Loucy (cell line): ENCODE measurements at regions not wholly inside any gene's neighbourhood (a gene's known extent, or its start where the extent isn't known, plus 50 kb on each side); places are given as distances from the start of the nearest gene placed in this dataset.
"Not testable (repeated sequence)": the region's sequence is repeated elsewhere in the genome, so short reads cannot be mapped to it uniquely, and the experiment has no call there.

Experiments
- H2AFZ ChIP-seq: fragments of 200-600 bp; sonication (generic); 2 replicates; pipeline ENCODE4 v1.6.0; 2016; ENCODE audit warnings: antibody characterized with exemption, mild to moderate bottlenecking, low read length, moderate library complexity
- H3F3A ChIP-seq: fragments of 200-600 bp; 2 replicates; pipeline ENCODE4 v1.6.0; 2016; ENCODE audit warnings: antibody characterized with exemption, low read depth, mild to moderate bottlenecking
- H3K27me3 ChIP-seq: fragments of 200-600 bp; sonication (generic); 2 replicates; pipeline ENCODE4 v1.6.1; 2014; ENCODE audit warnings: low read length, mild to moderate bottlenecking; ENCODE audit not compliant: insufficient read depth, poor library complexity, severe bottlenecking
- H3K36me3 ChIP-seq: fragments of 200-600 bp; sonication (generic); 2 replicates; pipeline ENCODE4 v1.6.1; 2016; ENCODE audit warnings: low read length; ENCODE audit not compliant: insufficient read depth
- H3K4me1 ChIP-seq: fragments of 200-600 bp; sonication (generic); 2 replicates; pipeline ENCODE4 v1.5.1; 2014; ENCODE audit warnings: low read length, mild to moderate bottlenecking; ENCODE audit not compliant: insufficient read depth, poor library complexity, severe bottlenecking
- H3K4me2 ChIP-seq: fragments of 200-600 bp; sonication (generic); 2 replicates; pipeline ENCODE4 v1.6.0; 2014; ENCODE audit warnings: antibody characterized with exemption, low read length, low read depth, mild to moderate bottlenecking; ENCODE audit not compliant: poor library complexity, severe bottlenecking
- H3K4me3 ChIP-seq: fragments of 200-600 bp; sonication (generic); 2 replicates; pipeline ENCODE4 v1.5.1; 2014; ENCODE audit warnings: low read length, mild to moderate bottlenecking, mixed read lengths; ENCODE audit not compliant: poor library complexity, severe bottlenecking
- H3K79me2 ChIP-seq: fragments of 200-600 bp; sonication (generic); 2 replicates; pipeline ENCODE4 v1.6.1; 2014; ENCODE audit warnings: low read length; ENCODE audit not compliant: insufficient read depth
- H3K9ac ChIP-seq: fragments of 200-600 bp; sonication (generic); 2 replicates; pipeline ENCODE4 v1.6.0; 2014; ENCODE audit warnings: mild to moderate bottlenecking, low read depth, low read length, moderate library complexity; ENCODE audit not compliant: poor library complexity, severe bottlenecking
- H3K9me2 ChIP-seq: fragments of 200-600 bp; sonication (generic); replicated peaks from 2 replicates; pipeline ENCODE4 v1.6.1; 2016; ENCODE audit warnings: low read depth, low read length, mixed read lengths
- H3K9me3 ChIP-seq: fragments of 200-600 bp; sonication (generic); 2 replicates; pipeline ENCODE4 v1.6.1; 2014; ENCODE audit warnings: mild to moderate bottlenecking, antibody characterized with exemption, low read length, low read depth; ENCODE audit not compliant: insufficient read depth
- H4K20me1 ChIP-seq: fragments of 200-600 bp; sonication (generic); 2 replicates; pipeline ENCODE4 v1.6.0; 2014; ENCODE audit warnings: antibody characterized with exemption, low read length, mild to moderate bottlenecking; ENCODE audit not compliant: insufficient read depth, poor library complexity, severe bottlenecking
- CTCF ChIP-seq: fragments of 200-600 bp; sonication (generic); conservative IDR thresholded peaks from 2 replicates; pipeline ENCODE4 v1.5.1; 2014; ENCODE audit warnings: mild to moderate bottlenecking, antibody characterized with exemption, low read length
- EZH2phosphoT487 ChIP-seq: fragments of 200-600 bp; IDR thresholded peaks from 2 replicates; pipeline ENCODE4 v1.6.1; 2018; ENCODE audit warnings: antibody characterized with exemption, mild to moderate bottlenecking, moderate library complexity, borderline replicate concordance

DNA sequence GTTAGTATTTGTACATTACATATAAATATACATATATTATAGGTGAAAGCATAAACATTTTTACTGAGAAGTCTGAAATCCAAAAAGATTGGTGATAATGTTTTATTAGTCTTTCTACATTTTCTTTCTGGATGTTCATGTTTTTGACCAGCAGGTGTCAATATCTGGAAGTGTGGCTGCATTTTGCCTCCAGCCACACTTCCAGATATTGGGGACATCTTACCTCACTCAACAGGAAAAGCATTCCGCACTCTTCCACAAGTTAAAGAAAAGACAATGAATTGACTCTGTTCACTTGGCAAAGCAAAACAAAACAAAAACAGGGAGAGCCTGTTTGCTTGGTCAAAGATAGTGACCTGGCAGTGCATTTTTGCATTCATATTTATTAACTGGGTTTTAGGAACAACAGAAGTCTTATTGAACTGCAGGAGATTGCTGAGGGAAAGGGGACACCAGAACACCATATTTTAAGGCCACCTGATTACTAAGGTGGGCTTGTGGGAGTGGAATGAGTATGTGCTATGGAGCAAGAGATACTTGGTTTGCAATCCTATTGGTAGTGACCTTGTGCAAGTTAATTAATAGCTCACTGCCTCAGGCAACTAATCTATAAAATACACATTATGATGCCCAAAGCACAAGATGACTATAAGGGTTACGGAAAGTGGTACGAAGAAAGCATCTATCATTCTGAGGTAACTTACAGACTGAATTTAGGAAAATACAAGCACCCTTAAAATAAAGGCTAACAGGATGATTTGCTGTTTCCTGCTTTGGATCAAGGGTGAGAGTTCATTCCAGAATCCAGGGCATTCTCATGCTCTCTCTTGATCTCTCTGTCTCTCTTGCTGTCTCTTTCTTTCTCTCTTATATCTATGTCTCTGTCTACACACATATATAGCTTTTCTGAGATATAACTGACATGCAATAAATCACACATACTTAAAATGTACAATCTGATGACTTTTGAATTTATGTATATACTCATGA, 389.9 kb upstream of the EMCN start:
- TF ChIP-seq CTCF: peak; percentile 62
- TF ChIP-seq EZH2phosphoT487: no peak

DNA sequence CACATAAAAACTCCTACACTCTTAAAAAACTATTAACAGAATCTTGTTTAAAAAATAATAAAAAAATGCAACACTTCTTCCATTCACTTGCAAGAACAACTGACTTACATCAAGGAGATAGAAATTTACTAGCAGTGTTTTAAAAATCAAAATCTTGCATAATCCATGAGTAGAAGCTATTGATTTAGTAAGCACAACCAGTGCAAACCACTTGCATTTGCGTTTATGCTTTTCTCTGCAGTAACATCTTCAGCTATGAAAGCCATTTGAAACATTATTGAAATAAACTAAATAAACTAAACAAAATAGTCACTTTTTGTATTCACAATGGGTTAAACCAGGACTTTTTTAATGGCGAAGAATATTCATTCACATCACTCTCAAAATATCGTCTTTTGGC, 389.2 kb upstream of the EMCN start:
- Histone ChIP-seq H3K27me3 (no peaks in the 10 kb centered on the region), H4K20me1 (no peaks in the 10 kb centered on the region), H3K4me3 (no peak overlapping the region), H3K9me3 (no peaks in the 10 kb centered on the region), H3K9me2 (no peaks in the 10 kb centered on the region), H3K9ac (no peak overlapping the region), H3K36me3 (no peaks in the 10 kb centered on the region), H3K79me2 (no peaks in the 10 kb centered on the region), H3K4me1 (no peaks in the 10 kb centered on the region), H2AFZ (no peak overlapping the region), H3K4me2 (no peak overlapping the region), H3F3A (no peaks in the 10 kb centered on the region)
- no peak for TF ChIP-seq CTCF

More for the DNA sequence above, 389.9 kb upstream of the EMCN start:
- 0 out of 2 replicates have a peak overlapping the region, but pooled peaks have one; percentile 1 for H2AFZ ChIP-seq
- H3K36me3 ChIP-seq: no peaks in the 10 kb centered on the region
- no peak overlapping the region for H3K4me2 ChIP-seq
- no peaks in the 10 kb centered on the region for H3K9me3 ChIP-seq
- H3K27me3 ChIP-seq: no peaks in the 10 kb centered on the region
- H3K79me2 ChIP-seq: no peaks in the 10 kb centered on the region
- no peak overlapping the region for H3K4me3 ChIP-seq
- no peaks in the 10 kb centered on the region for H3K4me1 ChIP-seq
- H3K9ac ChIP-seq: no peak overlapping the region
- H3K9me2 ChIP-seq: no peaks in the 10 kb centered on the region
- no peaks in the 10 kb centered on the region for H4K20me1 ChIP-seq
- H3F3A ChIP-seq: no peaks in the 10 kb centered on the region

DNA sequence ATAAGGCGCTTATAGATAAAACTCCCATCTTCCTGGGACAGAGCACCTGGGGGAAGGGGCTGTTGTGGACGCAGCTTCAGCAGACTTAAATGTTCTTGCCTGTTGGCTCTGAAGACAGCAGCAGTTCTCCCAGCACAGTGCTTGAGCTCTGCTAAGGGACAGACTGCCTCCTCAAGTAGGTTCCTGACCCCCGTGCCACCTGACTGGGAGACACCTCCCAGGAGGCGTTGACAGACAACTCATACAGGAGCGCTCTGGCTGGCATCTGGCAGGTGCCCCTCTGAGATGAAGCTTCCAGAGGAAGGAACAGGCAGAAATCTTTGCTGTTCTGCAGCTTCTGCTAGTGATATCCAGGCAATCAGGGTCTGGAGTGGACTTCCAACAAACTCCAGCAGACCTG, 383.1 kb upstream of the EMCN start:
- H3K79me2 ChIP-seq, H4K20me1 ChIP-seq, H3K9me3 ChIP-seq, H3F3A ChIP-seq, H3K27me3 ChIP-seq, H3K4me2 ChIP-seq, H3K36me3 ChIP-seq, H3K9me2 ChIP-seq, H2AFZ ChIP-seq, H3K9ac ChIP-seq, H3K4me1 ChIP-seq, H3K4me3 ChIP-seq: not testable (repeated sequence)

GRCh38 chr4:100900134-100900533, 382.3 kb upstream of the EMCN start:
- H3K9me3 ChIP-seq: no peaks in the 10 kb centered on the region
- H3K79me2 ChIP-seq: no peaks in the 10 kb centered on the region
- no peaks in the 10 kb centered on the region for H3K9me2 ChIP-seq
- peaks cover 11% of the 10 kb centered on the region for H3K4me1 ChIP-seq
- no peak overlapping the region for H3K4me3 ChIP-seq
- no peaks in the 10 kb centered on the region for H4K20me1 ChIP-seq
- H3K27me3 ChIP-seq: no peaks in the 10 kb centered on the region
- no peak overlapping the region for H3K4me2 ChIP-seq
- TF ChIP-seq CTCF (no peak), EZH2phosphoT487 (no peak)
- no peak overlapping the region for H3K9ac ChIP-seq
- no peaks in the 10 kb centered on the region for H3F3A ChIP-seq
- no peaks in the 10 kb centered on the region for H3K36me3 ChIP-seq
- H2AFZ ChIP-seq: no peak overlapping the region
